NCI-H345 treated with DMSO at 0.1 percent for 48 hours (cell line): ENCODE measurements at regions not wholly inside any gene's neighbourhood (a gene's known extent, or its start where the extent isn't known, plus 50 kb on each side); places are given as distances from the start of the nearest gene placed in this dataset.
"Not testable (repeated sequence)": the region's sequence is repeated elsewhere in the genome, so short reads cannot be mapped to it uniquely, and the experiment has no call there.

Experiments
- DNase-seq: peaks from one replicate; lab custom pipeline; 2025; ENCODE audit not compliant: unreplicated experiment; lab: John Stamatoyannopoulos, UW

DNA sequence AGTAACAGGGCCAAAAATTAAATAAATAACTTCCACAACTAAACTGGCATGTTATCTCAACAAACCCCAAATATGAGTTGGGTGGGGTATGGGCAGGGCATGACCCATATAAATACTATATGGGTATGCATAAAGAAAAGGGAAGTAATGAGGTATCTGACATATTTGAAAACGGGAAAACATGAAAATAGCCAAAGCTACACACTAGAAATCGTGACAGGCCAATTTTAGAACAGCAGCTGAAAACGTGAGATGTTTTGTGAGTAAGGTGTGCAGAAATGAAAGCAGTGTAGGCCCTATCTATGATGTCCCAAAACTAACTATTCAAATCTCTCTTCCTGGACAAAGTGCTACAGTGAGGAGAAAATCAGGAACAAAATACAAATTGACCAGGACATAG lies 537.9 kb upstream of the NR5A2 start:
- no peak for DNase-seq

DNA sequence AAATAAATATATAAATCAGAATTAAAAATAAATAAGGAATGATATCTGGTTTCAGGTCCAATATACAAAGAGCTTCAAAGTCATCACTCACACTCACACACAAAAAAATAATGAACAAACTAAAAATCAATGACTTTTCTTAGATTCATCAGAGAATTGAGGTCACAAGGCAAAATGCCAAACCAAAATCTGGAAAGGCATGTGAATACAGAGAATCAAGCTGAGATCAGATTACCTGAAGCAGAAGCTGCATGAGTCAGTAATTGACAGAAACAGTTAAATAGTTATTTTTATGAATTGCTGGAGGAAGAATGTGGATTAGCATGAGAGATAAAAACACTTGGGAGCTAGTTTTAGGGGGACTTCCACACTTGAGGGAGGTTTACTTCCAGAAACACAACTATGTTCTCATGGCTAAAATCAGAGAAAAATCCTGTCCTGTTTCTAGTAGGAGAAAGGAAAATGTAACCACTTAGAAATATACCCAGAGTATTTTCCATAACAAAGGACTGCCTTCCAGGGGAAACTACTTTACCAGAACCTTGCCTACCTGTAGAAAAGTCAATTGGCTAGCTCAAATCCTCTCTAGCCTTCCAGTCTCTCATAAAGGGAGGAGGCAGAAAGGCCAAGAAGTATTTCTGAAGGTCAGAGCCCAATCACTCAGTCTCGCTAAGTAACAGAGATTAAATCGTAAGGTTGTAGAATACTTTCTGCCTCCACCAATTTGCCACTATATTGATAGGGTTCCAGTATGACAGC lies 536.6 kb upstream of the NR5A2 start:
- no peak for DNase-seq

DNA sequence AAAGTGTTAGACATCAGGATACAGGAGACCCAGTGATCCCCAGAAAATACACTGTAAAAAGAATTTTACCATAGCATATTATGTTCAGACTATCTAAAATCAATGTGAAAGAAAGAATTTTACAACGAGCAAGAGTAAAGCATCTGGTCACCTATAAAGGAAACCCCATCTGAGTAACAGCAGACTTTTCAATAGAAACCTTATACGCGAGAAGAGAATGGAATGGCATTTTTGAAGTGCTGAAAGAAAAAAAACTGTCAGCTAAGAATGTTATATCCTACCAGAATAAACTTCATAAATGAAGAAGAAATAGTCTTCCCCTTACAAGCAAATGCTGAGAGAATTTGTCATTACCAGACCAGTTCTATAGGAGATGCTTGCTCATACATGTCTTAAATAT lies 532.1 kb upstream of the NR5A2 start:
- DNase-seq: no peak

DNA sequence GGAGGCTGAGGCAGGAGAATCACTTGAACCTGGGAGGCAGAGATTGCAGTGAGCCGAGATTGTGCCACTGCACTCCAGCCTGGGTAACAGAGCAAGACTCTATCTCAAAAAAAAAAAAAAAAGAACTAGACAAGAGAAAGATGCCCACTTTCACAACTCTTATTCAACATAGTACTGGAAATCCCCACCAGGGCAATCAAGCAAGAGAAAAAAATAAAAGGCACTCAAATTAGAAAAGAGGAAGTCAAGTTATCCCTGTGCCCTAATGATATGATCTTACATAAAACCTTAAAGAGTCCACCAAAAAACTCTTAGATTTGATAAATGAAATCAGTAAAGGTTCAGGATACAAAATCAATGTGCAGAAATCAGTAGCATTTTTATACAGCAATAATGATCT lies 528.7 kb upstream of the NR5A2 start:
- DNase-seq: not testable (repeated sequence)

DNA sequence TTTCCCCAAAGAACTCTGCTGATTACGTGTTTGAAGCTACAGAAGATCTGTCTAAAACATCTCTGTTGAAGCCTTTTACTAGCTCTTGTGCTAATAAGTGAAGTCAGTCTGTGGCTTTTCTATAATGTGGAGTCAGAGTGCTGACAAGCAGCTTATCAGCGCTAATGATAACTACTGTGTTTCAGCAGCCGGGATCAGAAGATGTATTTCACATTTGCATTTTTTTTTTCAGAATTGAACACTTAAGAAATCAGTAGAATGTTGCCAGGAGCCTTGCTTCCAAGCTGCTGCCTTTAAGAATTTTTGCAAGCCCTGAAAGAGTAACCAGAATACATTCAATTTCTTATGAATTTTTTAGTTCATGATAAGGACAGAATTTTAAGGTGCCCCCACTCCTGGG lies 519.4 kb upstream of the NR5A2 start:
- no peak for DNase-seq

DNA sequence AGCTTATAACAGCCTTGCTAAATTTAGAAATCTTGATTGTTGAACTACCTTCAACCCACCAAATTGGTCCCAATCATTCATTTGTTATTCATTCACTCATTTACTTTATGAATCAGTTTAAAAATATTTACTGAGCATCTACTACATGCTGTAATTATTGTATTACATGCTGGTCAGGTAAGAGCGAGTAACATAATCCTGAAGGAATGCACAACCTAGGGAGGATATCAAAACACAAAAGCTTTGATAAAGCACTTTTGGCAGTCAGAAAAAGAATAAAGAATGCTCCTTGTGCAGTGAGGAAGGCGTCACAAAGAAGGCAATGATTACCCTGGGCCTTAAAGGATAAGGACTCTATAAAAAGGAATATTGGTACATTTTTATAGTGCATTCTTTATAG lies 518.9 kb upstream of the NR5A2 start:
- DNase-seq: no peak

DNA sequence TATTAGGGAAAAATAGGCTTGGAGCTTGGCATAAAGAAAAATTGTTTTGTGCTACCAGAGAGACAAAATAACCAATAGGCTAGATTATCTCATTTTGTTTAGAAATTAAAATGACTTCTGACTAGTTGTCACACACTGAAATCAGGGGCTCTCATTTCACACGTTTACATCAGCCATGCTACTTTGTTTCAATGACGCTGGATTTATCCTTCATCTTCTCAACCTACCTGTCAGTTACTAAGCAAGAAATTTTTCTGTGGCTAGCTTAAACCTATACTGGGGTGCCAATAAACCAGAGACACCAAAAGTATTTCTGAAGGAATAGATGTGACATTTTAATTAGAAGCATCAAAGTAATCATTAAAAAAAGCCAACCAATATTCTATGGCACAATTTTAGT lies 518.1 kb upstream of the NR5A2 start:
- DNase-seq: no peak

DNA sequence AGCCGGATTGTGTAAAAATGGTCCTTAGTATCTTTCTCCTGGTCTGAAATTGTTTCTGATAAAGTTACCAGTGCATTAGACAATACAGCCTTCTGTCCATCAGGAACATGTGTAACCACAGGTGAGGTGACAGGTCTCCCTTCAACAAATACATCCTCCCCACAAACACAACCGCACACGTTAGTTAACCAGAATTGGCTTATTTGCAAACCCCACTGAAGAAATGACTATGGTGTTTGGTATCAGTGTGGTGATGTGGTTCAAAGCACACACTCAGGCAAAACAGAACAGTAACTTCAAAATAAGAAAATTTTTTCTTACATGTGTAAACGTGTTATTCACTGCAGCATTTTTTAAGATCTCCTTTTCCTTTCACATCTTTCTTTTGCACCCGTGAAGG lies 517.2 kb upstream of the NR5A2 start:
- no peak for DNase-seq

DNA sequence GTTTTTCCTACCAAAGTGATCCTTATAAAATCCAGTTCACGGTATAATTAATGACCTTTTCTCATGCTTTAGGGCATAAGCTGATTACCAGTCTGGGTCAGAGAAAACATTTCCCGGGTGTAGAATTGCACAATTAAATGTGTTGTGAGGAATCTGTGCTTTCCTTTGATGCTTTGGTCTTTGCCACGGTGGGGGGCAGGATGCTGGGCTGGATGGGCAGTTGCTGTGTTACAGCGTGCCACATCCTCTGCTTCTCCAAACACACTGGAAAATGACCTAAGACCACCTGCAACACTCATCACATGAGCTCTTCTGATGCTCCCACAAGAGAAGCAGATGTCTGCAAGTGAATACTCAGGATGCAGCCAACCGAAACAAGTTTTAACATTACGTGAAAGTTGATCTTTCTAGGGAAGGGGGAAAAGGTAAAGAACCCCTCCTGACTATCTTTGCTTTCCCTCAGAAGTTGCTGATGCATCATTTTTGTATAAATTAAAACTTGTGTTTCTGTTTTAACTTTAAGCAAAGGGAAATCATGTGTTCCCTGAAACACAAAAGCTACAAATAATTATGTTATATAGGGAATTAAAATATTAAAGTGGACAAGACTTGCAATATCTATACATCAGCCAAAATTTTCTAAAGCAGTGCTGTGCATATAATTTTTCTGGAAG lies 515.3 kb upstream of the NR5A2 start:
- peak; percentile 37 for DNase-seq

DNA sequence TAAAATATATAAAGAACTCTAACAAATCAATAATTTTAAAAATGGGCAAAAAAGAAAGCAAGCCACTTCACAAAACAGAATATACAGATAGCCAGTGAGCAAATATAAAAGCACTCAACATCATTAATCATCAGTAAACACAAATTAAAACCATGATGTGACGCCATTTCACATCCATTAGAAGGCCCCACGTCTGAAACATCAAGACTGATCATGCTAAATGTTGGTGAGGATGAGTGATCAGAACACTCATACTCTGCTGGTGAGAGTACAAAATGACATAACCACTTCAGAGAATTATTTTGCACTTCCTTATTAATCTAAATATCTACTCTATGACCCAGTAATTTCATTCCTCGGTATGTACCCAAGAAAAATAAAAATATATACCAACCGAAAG lies 512.2 kb upstream of the NR5A2 start:
- DNase-seq: no peak

DNA sequence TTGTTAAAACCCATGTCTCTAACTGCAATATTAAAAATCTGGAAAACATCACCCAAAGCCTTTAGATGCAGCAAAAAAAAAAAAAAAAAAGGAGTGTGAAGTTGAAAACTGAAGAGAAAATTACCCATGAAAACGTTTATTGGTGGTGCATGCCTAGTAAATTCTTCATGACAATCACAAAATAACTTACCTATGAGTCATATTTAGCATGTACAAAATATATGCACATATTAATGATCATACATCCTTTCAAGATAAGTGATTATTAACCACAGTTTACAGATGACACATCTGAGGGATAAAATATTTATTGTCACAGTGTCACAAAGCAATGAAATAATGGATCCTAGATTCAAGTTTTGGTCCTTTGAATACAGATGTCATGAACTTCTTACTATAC lies 505.2 kb upstream of the NR5A2 start:
- no peak for DNase-seq

DNA sequence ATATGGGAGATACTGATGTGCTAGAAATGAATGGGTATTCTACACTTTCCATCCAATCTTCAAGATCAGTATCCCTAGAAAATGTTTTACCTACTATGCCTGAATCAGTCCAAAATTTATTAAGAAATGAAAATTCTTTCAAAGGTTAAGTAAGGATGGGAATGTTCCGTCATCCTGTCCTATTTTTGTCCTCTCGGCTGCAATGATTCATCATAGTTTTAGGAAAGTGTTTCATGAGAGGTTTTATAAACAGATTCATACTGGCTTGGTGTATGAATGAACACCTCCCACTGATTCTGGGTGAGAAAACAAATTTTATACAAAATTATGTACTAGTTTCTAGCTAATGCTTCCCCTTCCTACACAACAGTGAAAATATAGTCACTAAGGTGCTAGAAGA lies 504.6 kb upstream of the NR5A2 start:
- no peak for DNase-seq

DNA sequence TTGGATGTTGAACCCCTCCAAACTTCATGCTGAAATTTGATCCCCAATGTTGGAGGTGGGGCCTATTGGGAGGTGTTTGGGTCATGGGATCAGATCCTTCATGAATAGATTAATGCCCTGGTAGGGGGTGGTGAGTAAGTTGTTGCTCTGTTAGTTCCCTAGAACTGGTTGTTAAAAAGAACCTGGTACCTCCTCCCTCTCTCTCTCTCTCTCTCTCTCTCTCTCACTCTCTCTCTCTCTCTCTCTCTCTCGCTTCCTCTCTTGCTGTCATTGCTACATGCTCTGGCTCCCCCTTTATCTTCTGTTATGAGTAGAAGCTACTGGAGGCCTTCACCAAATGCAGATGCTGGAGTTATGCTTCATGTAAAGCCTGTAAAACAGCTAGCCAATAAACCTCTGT lies 498.2 kb upstream of the NR5A2 start:
- no peak for DNase-seq

DNA sequence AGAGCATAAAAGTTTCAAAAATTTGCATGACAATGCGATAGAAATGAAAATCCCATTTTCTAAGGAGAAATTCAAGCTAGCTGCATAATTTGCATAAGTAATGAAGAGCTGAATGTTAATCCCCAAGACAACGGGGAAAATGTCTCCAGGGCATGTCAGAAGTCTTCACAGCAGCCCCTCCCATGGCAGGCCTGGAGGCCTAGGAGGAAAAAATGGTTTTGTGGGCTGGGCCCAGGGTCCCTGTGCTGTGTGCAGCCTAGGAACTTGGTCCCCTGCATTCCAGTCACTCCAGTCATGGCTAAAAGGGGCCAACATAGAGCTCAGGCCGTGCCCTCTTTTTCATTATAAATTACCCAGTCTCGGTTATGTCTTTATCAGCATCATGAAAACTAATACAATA lies 494.1 kb upstream of the NR5A2 start:
- DNase-seq: not testable (repeated sequence)

DNA sequence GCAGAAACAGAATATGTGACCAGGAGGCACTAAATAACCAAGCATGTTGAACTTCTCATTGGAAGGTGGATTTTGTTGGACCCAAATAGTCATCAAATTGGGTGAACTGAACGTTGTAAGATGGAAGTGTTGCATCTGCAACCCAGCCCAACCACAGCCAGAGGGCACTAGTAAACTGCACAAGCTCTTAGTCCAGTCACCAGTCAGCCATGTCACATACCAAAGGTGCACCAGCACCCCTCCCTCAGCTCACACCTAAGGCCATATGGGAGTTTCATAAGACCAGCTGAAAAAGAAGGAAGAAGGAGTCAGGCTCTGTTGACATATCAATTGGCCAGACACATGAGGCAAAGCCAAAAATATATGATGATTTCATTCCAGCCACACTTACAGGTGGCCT lies 481.7 kb upstream of the NR5A2 start:
- no peak for DNase-seq

DNA sequence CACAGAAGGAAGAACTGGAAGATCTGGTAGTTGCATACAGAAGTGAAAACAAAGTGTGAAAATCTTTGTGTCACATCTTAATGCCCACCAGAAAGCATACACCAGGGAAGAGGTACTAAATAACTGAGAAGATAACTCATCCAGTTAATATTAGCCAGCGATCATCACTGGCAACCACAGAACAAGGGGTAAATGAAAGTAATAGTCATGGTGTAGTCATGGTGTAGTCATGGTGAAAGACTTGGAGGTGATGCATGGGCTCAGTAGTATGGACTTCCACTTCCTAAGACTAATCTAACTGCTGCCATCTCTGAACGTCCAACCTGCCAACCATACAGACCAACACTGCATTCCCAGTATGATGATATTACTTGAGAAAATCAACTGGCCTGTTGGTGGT lies 481.2 kb upstream of the NR5A2 start:
- no peak for DNase-seq

DNA sequence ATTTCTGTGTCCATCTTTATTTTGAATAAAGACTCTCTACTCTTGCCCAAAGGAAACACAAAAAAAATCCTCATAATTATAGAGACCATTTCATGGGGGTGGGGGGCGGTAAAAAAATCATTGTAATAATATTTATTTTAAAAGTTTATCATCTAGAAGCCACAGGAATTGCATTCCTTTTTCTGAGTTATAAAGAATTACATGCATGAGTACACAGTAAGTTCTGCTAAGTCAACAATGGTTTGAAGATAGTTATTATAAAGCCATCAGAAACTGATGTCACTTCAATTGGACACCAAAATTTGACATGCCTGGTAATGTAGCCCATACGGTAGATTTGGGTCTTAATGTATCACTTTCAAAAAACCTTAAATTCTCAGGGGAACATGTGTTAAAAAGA lies 478.1 kb upstream of the NR5A2 start:
- no peak for DNase-seq

DNA sequence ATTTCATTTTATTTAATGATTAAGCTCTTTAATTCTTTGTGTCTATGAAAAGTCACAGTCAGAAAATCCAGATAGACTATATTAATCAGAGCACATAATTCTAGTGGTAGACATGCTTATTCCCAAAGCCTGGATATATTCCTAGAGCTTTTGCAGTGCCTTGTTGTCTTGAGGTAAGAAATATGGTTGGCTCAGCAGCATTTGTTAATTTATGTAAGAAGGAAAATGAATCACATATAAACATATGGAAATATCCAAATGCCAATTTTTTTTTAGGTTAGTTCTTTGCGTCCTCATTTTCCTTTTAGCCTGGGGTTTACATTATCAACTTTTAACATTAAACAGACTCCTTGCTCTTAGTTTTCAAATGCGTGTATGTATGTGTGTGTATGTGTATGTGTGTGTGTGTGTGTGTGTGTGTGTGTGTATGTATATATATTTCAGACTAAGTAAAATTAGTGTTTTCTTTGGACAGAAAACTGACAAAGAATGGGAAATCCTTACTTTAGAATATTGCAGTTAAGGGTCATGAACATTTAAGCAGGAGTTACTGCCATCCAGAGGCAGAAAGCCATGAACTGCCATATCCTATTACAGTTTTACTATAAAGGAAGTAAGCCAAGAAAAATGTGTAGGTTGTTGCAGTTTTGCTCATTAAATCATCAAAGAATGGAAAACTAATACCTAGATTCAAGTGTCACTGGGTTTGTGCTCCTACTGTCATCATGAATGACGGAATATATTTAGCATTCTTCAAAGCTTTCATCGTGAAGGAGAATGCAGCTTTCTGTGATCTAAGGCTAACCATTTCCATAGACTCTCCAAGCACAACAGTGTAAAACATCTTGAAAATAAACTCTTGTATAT lies 477.1 kb upstream of the NR5A2 start:
- DNase-seq: no peak

DNA sequence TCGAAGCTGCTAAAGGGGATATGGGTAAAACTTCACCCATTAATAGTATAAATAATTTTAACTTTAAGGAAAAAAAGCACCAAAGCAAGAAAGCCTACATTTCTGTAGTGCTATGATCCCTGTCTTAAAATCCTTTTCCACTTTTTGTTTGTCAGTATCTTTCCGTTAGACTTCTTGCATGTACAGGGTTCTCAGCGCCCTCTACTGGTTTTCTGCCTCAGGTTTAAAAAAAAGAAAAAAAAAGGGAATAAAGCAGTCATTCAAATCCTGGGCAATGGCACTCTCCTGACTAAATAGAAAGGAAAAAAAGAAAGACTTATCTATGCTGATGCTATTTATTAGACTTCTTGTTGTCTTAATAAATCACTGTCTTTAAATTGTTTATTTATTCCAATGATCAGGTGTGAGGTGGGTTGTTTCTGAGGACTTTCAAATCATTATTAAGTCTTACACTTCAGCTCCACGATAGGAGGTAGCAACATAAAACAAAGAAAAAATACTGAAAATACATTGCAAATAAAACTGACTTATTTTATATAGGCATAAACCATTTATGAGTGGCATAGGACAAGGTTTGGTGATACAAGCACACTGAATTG lies 475.4 kb upstream of the NR5A2 start:
- peak; percentile 25 for DNase-seq

DNA sequence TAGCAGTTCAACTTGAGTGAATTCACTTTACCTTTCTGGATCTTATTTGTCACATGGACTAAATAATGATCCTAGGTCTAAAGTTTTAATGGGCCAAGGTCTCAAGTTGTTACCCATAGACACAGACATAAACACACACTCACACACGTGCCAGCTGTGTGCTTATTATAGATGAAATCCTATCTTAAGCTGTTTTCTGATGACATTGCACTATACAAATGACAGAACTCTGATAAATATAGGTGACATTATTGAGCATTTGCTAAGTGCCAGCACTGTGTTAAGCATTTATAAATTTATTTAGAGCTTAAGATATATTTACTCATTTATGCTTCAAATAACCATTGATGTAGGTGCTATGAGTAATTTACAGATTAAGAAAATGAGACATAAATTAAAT lies 474.4 kb upstream of the NR5A2 start:
- no peak for DNase-seq

DNA sequence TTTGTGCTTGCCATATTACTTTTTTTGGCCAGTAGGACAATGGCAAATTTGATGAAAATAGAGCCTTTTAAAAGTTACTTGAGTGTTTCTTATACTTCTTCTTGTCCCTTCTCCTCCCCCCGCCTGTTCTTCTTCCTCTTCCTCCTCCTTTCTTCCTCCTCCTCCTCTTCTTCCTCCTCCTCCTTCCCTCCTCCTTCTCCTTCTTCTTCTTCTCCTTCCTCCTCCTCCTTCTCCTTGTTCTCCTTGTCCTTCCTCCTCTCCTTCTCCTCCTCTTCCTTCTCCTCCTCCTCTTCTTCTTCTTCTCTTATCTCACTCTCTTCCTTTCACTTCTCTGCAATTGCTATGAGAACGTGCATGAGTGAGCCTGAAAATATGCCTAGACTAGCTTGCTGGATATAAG lies 466.2 kb upstream of the NR5A2 start:
- no peak for DNase-seq

DNA sequence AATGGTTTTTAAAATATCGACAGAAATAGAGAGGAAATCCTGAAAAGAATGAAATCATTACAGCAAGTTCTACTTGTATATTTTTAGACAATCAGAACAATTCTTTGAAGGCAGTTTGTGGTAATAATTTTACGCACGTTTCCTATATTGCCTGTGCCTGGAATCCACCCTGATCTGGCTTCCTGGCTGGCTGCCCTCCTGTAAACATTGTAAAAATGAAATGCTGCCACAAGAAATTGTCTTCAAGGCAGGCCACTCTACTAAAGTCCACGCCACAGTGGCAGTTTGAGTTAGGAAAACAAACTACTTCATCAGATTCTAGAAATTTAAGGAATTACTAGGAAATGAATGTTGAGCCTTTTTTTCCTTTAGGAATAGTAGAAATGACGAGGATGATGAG lies 454.5 kb upstream of the NR5A2 start:
- no peak for DNase-seq
